NCI-H2171 treated with DMSO at 0.1 percent for 48 hours (cell line): ENCODE measurements at regions not wholly inside any gene's neighbourhood (a gene's known extent, or its start where the extent isn't known, plus 50 kb on each side); places are given as distances from the start of the nearest gene placed in this dataset.
"Not testable (repeated sequence)": the region's sequence is repeated elsewhere in the genome, so short reads cannot be mapped to it uniquely, and the experiment has no call there.

Experiments
- DNase-seq: peaks from one replicate; lab custom pipeline; 2025; lab: John Stamatoyannopoulos, UW

GRCh38 chr10:63783882-63784281 lies 262.7 kb downstream of the REEP3 start:
- DNase-seq: no peak

DNA sequence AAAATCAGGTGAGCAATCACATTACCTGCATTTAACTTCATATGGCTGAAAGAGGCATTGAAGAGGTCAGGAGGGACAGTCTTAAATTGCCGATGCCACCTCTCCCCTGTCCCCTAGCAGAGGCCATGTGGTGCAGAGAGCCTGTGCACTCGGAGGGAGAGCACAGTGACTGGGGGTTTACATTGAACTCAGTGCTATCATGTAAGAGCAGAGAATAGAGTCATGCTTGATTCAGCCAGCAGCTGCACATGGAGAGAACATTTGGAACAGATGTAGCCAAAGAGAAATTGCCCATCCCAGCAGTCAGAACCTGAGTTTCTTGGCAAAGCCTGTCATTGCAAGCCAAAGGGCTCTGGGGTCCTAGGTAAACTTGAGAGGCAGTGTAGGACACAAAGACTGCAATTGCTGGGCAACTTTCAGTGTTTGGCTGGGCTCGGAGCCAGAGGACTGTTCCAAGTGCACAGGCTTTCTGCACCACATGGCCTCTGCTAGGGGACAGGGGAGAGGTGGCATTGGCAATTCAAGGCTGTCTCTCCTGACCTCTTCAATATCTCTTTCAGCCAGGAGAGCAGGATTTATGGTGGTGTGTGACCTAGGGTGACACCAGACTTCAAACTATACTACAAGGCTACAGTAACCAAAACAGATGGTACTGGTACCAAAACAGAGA lies 267.1 kb downstream of the REEP3 start:
- DNase-seq: peak; percentile 0

DNA sequence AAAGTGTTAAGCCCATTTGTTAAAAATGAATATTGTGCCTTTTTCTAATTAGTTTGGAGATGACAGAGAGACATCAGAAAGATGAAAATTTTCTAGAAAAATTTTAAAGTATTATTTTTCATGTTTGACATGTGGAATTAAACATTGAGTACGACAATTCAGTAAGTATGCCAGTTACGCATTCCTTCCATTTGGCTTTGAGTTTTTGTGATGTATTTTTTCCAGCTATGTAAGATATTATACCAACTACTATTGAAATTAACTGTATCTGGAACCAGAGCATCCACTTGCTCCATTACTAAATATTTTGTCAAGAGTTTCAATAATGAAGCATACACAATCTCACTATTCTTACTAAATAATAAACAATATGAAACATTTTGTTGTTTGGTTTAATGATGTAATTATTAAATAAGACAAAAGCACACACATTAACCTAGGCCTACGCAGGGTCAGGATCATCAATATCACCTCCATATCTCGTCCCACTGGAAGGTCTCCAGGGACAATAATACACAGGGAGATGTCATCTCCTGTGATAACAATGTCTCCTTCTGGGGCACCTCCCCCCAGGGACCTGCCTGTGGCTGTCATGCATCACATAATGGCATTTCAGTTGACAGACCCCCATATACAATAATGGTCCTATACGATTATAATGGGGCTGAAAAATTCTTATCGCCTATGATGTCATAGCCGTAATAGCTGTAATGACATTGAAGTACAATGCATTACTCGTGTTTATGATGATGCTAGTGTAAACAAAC lies 274.1 kb downstream of the REEP3 start:
- no peak for DNase-seq

GRCh38 chr10:63798599-63799498 lies 277.6 kb downstream of the REEP3 start:
- peak; percentile 0 for DNase-seq

DNA sequence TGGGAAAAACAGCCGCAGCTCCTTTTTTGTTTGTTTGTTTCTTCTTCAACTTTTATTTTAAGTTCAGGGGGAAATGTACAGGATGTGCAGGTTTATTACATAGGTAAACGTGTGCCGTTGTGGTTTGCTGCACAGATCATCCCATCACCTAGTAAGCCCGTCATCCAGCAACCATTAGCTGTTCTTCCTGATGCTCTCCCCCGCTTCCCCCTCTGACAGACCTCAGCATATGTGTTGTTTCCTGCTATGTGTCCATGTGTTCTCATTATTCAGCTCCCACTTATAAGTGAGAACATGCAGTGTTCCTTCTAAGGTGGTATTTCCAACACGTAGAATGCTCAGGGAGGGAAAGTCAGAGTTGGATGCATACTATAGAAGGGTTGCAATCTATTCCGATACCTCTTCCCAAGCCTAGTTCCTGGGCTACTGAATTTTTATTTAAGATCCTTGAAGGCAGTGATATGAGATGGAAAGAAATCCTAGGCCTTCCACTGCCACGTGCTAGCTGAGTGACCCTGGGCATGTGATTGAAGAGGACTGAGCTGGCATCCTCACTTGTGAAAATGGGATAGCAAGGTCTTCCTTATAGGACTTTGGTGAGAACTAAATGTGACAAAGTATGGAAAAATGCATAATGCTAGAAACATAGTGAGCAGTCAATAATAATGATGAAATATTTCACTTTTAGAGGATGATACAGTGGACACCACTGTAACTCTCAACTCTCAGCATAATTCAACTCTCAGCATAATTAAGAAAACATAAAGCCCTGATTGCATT lies 278.5 kb downstream of the REEP3 start:
- no peak for DNase-seq

DNA sequence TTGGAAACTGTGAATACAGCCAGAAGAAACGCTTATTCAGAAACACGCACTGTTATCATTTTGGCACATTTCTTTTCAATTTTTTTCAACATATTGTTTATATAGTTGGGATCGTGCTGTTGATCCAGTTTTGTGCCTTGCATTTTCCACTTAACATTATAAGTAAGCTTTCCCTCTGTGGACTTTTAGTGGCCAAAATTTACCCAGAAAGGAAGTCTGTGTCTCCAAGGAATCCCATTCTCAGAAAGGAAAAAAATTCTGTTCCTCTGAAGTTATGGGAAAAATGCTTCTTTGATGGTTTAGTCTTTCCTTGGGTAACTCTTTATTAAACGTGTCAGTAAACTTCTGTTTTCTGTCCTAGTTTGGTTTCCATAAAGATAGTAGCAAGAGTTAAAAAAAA lies 280.0 kb downstream of the REEP3 start:
- no peak for DNase-seq

DNA sequence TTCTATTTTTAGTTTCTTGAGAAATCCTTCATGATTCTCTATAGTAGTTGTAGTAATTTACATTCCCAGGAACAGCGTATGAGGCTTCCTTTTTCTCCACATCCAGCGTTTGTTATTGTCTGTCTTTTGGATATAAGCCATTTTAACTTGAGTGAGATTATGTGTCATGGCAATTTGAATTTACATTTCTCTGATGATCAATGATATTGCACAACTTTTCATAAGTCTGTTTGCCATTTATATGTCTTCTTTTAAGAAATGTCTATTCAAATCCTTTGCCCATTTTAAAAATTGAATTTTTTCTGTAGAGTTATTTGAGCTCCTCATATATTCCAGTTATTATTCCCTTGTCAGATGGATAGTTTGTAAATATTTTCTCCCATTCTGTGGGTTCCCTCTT lies 285.1 kb downstream of the REEP3 start:
- no peak for DNase-seq

DNA sequence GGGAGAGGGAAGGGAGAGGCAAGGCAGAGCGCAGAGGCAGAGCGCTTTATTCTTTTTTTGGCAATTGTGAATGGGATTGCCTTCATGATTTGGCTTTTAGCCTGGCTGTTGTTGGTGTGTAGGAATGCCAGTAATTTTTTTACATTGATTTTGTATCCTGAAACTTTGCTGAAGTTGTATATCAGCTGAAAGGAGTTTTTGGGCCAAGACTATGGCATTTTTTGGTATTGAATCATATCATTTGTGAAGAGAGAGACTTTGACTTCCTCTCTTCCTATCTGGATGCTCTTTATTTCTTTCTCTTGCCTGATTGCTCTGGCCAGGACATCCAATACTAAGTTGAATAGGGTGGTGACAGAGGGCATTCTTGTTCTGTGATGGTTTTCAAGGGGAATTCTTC lies 291.3 kb downstream of the REEP3 start:
- no peak for DNase-seq

DNA sequence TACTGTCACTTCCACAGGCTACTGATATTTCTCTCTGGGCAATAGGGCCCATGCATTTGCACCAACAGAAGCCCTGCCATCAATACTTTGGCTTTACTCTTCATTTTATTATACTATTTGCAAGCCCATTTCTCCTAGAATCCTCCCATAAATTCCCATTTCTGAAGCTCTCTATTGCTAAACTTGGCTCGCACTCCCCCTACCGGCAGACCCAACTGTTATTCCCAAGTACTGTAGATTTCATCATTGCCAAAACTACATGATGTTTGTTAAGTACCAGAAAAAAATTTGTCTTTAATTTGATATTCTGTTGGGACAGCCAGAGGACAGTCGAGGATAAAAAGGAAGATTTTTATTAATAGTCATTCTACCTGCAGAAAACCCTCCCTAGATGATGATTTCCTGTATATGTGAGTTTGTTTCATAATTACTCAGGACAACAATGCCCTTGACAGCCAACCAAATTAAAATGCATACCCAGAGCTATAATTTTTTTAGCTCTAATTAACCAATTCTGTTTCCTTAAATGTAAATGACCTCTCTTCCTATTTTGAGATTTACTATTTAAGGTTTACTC lies 298.6 kb downstream of the REEP3 start:
- DNase-seq: peak; percentile 43

DNA sequence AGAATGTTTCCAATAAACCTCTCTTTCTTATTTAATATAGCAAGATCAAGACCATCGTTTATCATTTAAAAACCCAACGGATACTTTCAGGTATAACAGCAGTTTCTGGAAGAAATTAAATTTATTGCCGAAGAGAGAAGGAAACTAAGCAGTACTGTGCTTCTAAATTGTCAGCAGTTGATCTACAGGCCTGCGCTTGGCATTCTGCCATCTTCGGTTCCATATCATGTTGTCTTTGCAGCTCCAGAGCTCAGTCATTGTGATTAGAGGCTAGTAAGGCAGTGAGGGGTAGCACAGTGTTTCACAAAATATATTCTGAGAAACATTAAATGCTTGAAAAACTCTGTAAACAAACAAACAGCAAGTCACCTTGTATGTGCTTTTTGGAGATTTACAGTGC lies 301.3 kb downstream of the REEP3 start:
- no peak for DNase-seq

GRCh38 chr10:63825111-63825510 lies 303.9 kb downstream of the REEP3 start:
- DNase-seq: no peak

GRCh38 chr10:63825766-63826165 lies 304.6 kb downstream of the REEP3 start:
- no peak for DNase-seq

DNA sequence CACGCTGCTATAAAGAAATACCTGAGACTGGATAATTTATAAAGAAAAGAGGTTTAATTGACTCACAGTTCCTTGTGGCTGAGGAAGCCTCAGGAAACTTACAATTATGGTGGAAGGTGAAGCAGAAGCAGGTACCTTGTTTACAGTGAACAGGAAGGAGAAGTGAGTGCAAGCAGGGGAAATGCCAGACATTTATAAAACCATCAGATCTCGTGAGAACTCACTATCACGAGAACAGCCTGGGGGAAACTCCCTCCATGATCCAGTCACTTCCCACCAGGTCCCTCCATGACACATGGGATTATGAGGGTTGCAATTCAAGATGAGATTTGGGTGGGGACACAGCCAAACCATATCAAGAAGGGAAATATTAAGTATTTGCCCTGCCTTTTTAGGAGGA lies 305.8 kb downstream of the REEP3 start:
- DNase-seq: not testable (repeated sequence)

GRCh38 chr10:63829020-63829419 lies 307.8 kb downstream of the REEP3 start:
- DNase-seq: no peak

DNA sequence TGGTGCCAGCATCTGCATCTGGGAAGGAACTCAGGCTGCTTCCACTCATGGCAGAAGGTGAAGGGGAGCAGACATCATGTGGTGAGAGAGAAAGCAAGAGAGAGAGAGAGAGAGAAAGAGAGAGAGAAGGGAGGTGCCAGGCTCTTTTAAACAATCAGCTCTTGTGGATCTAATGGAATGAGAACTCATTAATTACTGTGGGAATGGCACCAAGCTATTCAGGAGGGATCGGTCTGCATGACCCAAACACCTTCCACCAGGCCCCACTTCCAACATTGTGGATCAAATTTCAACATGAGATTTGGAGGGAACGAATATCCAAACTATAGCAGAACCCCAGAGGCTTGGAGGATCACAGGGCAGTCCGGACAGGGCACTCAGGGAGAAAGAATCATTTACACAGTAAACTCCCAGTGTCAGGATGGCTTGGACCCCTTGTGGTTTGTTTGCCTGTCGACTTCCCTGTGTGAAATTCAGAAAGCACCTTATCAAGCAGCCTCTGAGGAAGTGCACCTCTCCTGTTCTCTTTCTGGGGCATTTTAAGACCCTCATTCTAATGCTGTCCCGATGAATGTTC lies 308.5 kb downstream of the REEP3 start:
- DNase-seq: no peak

DNA sequence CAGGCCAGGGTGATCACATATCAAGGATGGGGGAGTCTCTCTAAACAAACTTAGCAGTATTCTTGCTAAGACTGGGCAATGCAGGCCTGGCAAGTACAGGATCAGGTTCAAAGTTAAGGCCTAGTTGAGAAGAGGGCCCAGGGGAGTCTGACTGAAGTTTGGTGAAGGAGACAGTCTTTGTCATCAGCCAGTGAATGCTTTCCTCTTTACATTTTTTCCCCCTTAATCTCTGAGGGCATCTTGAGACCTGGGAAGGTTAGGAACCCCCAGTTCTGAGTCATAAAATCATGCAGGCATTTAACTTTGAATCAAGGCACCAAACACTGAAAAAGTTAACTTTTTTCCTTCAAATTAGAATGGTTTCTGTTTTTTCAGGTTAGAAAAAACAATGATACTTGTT lies 311.5 kb downstream of the REEP3 start:
- no peak for DNase-seq

DNA sequence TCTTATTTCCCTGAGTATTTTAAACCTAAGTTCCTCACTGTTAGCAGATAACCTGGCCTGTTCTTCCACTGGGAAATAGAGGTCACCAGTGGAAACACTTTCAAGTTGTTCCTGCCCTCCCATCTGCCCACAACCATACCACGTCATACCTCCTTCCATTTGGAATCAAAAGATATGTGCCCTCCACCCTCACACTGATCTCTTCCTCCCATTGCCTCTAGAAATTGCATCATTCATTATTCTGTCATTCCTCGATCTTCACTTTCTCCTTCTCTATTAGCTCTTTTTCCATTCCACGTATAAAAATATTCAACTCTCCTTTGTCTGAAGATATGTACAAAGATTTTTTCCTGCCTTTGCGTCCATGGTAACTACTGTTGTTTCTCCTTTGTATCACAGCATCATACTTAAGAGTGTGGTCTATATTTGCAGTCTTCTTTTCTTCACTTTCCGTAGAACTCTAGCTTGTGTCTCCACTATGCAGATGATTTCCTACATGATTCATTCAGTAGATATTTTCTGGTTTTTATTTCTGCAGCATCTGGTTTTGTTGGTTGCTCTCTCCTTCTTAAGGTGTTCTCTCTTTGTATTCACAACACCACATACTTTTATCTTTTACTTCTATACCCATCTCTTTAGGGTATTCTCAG lies 312.3 kb downstream of the REEP3 start:
- DNase-seq: no peak

DNA sequence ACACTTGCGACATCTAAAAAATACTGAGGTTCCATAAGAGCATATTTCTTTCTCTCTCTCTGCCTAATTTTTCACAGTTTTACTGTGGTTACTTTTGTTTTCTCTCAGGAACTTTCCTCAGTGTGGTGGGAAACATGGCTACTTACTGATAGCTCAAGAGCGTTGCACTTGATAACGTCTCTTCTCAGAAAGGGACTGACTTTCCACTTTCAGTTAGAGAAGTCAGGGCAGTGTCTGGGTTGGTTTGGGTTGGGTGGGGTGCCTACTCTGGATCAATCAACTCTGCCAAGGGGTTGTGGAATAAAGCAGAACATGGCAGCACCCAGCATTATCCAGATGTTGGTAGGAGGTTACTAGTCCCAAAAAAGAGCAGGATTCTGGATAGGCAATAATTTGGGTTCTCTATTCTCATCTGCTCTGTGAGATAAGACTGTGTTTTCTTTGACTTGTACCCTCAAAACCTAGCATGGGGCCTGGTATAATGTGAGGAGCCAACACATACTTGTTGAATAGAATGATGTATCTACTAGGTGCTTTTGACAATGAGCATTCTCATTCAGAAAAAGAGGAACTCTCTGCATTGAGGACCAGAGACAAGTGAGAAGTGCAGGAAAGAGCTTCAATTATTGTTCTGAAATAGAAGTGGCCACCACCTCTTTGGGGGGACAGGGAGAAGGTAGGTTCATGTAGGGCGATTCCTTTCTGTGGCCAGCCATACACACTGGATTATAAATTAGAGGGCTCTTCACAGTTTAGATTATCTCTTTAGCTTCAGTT lies 315.7 kb downstream of the REEP3 start:
- DNase-seq: no peak

- no peak for DNase-seq
Measured at GRCh38 chr10:63841761-63842160, 320.6 kb downstream of the REEP3 start.

- DNase-seq: no peak
Measured at GRCh38 chr10:63843107-63843506, 321.9 kb downstream of the REEP3 start.
